OCI-LY1 (cell line): ENCODE measurements at regions not wholly inside any gene's neighbourhood (a gene's known extent, or its start where the extent isn't known, plus 50 kb on each side); places are given as distances from the start of the nearest gene placed in this dataset.

Experiments
- H2AFZ ChIP-seq: fragments of 200-600 bp; sonication (generic), shearing (Covaris generic); 2 replicates; pipeline ENCODE4 v1.6.0; 2014; ENCODE audit warnings: antibody characterized with exemption, mild to moderate bottlenecking, low read length
- H3F3A ChIP-seq: fragments of 200-600 bp; sonication (generic), shearing (Covaris generic); 2 replicates; pipeline ENCODE4 v1.6.0; 2014; ENCODE audit warnings: mild to moderate bottlenecking, antibody characterized with exemption, low read length, moderate library complexity; ENCODE audit not compliant: insufficient read depth
- H3K27ac ChIP-seq: fragments of 200-600 bp; sonication (generic); 2 replicates; pipeline ENCODE4 v1.5.1; 2014; ENCODE audit warnings: low read length, mixed run types, mild to moderate bottlenecking, low read depth; ENCODE audit not compliant: poor library complexity, severe bottlenecking
- H3K27me3 ChIP-seq: fragments of 200-600 bp; sonication (generic); 2 replicates; pipeline ENCODE4 v1.6.0; 2014; ENCODE audit warnings: antibody characterized with exemption, mild to moderate bottlenecking, low read length, moderate library complexity; ENCODE audit not compliant: insufficient read depth
- H3K36me3 ChIP-seq: fragments of 200-600 bp; sonication (generic); 2 replicates; pipeline ENCODE4 v1.6.1; 2014; ENCODE audit warnings: mild to moderate bottlenecking, antibody characterized with exemption, low read length, moderate library complexity, mixed read lengths; ENCODE audit not compliant: insufficient read depth
- H3K4me1 ChIP-seq: fragments of 200-600 bp; sonication (generic); 2 replicates; pipeline ENCODE4 v1.5.1; 2014; ENCODE audit warnings: mild to moderate bottlenecking, low read length, moderate library complexity; ENCODE audit not compliant: insufficient read depth, severe bottlenecking
- H3K4me2 ChIP-seq: fragments of 200-600 bp; sonication (generic), shearing (Covaris generic); 2 replicates; pipeline ENCODE4 v1.6.1; 2014; ENCODE audit warnings: low read length
- H3K4me3 ChIP-seq: fragments of 200-600 bp; sonication (generic); 2 replicates; pipeline ENCODE4 v1.5.1; 2014; ENCODE audit warnings: low read length, low read depth, mild to moderate bottlenecking, mixed read lengths; ENCODE audit not compliant: poor library complexity, severe bottlenecking
- H3K79me2 ChIP-seq: fragments of 200-600 bp; shearing (Covaris generic); 2 replicates; pipeline ENCODE4 v1.6.1; 2016; ENCODE audit warnings: mixed run types, low read length, mixed read lengths; ENCODE audit not compliant: insufficient read depth
- H3K9ac ChIP-seq: fragments of 200-600 bp; sonication (generic), shearing (Covaris generic); 2 replicates; pipeline ENCODE4 v1.6.1; 2014; ENCODE audit warnings: mild to moderate bottlenecking, low read length, mixed read lengths
- H3K9me2 ChIP-seq: fragments of 200-600 bp; sonication (generic), shearing (Covaris generic); 2 replicates; pipeline ENCODE4 v1.6.1; 2014; ENCODE audit warnings: low read depth, mild to moderate bottlenecking, low read length, mixed read lengths
- H3K9me3 ChIP-seq: fragments of 200-600 bp; shearing (Covaris generic); 2 replicates; pipeline ENCODE4 v1.6.1; 2014; ENCODE audit warnings: low read length, mixed read lengths
- H4K20me1 ChIP-seq: fragments of 200-600 bp; sonication (generic), shearing (Covaris generic); 2 replicates; pipeline ENCODE4 v1.6.0; 2016; ENCODE audit warnings: mild to moderate bottlenecking, low read length; ENCODE audit not compliant: insufficient read depth
- EZH2 ChIP-seq: fragments of 200-600 bp; sonication (generic), shearing (Covaris generic); IDR thresholded peaks from 2 replicates; pipeline ENCODE4 v1.8.0; 2017; ENCODE audit warnings: borderline replicate concordance, mixed run types, mild to moderate bottlenecking, antibody characterized with exemption, low read length, moderate library complexity, mixed read lengths
- TF ChIP-seq, protein P1 (sequence below): fragments of 200-600 bp; sonication (generic), shearing (Covaris generic); IDR thresholded peaks from 2 replicates; pipeline ENCODE4 v1.5.1; 2017; ENCODE audit warnings: mild to moderate bottlenecking, antibody characterized with exemption, low read length, moderate library complexity, mixed read lengths

DNA sequence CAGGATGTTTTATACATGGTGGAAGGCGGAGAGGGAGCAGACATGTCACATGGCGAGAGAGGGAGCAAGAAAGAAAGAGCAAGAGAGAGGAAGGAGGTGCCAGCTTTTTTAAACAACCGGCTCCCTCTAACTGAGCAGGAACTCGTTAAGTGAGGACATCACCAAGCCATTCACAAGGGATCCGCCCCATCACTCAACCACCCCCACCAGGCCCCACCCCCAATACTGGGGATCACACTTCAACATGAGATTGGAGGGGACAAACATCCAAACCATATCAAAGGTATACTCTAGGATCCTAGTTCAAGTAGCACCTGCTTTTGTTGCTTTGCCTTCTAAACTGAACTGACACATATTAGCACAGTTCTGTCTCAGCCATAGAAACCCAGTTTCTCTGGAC, 141.9 kb upstream of the KLF14 start:
- H3K27ac ChIP-seq = no peak overlapping the region
- H4K20me1 ChIP-seq = no peaks in the 10 kb centered on the region
- H3K36me3 ChIP-seq = peaks cover 62% of the 10 kb centered on the region
- TF ChIP-seq, protein P1, sequence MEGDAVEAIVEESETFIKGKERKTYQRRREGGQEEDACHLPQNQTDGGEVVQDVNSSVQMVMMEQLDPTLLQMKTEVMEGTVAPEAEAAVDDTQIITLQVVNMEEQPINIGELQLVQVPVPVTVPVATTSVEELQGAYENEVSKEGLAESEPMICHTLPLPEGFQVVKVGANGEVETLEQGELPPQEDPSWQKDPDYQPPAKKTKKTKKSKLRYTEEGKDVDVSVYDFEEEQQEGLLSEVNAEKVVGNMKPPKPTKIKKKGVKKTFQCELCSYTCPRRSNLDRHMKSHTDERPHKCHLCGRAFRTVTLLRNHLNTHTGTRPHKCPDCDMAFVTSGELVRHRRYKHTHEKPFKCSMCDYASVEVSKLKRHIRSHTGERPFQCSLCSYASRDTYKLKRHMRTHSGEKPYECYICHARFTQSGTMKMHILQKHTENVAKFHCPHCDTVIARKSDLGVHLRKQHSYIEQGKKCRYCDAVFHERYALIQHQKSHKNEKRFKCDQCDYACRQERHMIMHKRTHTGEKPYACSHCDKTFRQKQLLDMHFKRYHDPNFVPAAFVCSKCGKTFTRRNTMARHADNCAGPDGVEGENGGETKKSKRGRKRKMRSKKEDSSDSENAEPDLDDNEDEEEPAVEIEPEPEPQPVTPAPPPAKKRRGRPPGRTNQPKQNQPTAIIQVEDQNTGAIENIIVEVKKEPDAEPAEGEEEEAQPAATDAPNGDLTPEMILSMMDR = no peak
- no peak for TF ChIP-seq EZH2
- peaks cover 14% of the 10 kb centered on the region; the same call in 1 of the 2 replicates for H3F3A ChIP-seq
- H3K4me1 ChIP-seq = no peaks in the 10 kb centered on the region
- no peaks in the 10 kb centered on the region for H3K9me3 ChIP-seq
- no peak overlapping the region for H3K4me2 ChIP-seq
- H3K79me2 ChIP-seq = no peaks in the 10 kb centered on the region
- no peak overlapping the region for H3K9ac ChIP-seq
- no peaks in the 10 kb centered on the region for H3K27me3 ChIP-seq
- no peak overlapping the region for H3K4me3 ChIP-seq
- H3K9me2 ChIP-seq = no peaks in the 10 kb centered on the region
- H2AFZ ChIP-seq = no peak overlapping the region

DNA sequence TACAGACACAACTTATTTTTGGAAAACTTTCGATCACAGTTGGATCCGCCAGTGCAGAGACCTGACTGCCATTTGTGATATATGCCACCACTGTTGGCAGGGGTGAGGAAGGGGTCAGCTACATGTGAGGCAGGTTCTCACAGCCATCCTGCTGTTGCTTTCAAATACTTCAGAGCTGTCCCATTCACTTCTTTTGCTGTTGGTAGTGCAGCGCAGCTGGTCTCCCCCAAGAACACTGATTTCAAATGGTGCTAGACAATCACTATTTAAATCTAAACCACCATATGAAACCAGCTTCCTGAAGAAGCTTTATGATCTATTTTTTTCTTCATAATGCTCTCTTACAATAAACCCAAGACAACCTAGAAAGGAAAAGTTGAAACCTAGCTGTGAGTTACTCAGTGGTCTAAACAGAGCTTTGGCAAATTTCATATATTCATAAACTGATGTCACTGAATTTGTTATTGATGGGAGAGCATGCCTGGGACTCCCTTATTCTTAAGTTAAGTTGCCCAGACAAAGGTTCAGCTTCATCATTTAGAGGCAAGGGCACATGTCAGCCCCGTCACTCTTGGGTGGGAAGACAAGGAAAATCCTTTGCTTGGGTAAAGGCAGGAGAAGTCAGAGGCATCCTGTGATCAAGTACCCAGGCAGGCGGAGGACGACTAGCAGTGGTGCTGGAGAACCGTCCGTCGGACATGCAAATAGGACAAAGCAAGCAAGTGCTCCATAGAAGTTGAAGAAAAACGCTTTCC, 143.4 kb upstream of the KLF14 start:
- Histone ChIP-seq H3K9ac (no peak overlapping the region), H3K4me3 (no peak overlapping the region), H3F3A (peaks cover 14% of the 10 kb centered on the region; the same call in 1 of the 2 replicates), H2AFZ (no peak overlapping the region), H3K4me1 (no peaks in the 10 kb centered on the region), H3K9me2 (no peaks in the 10 kb centered on the region), H3K27ac (no peak overlapping the region), H4K20me1 (no peaks in the 10 kb centered on the region), H3K27me3 (no peaks in the 10 kb centered on the region), H3K79me2 (no peaks in the 10 kb centered on the region), H3K9me3 (no peaks in the 10 kb centered on the region), H3K36me3 (peaks cover 73% of the 10 kb centered on the region), H3K4me2 (no peak overlapping the region)
- TF ChIP-seq, protein P1 = no peak
- no peak for TF ChIP-seq EZH2

DNA sequence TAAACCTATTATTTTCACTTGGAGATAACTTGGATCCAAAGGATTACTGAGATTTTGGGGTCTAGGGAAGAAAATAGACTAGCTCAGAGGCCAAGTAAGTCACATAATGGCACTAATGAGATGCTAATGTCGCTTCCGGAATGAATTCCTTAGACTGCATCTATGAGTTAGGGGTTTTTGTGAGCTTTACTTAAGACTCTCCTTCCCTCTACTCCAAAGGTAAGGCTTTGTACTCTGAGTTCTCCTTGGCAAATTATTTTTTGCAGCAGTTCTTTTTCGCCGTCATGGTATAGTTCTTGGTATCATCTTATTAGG, 143.9 kb upstream of the KLF14 start:
- H3F3A ChIP-seq = peaks cover 14% of the 10 kb centered on the region; the same call in 1 of the 2 replicates
- no peak for TF ChIP-seq EZH2
- TF ChIP-seq, protein P1 = no peak
- no peak overlapping the region for H2AFZ ChIP-seq
- H3K9me2 ChIP-seq = no peaks in the 10 kb centered on the region
- peaks cover 73% of the 10 kb centered on the region for H3K36me3 ChIP-seq
- no peak overlapping the region for H3K27ac ChIP-seq
- no peak overlapping the region for H3K4me3 ChIP-seq
- H3K9me3 ChIP-seq = no peaks in the 10 kb centered on the region
- H3K9ac ChIP-seq = no peak overlapping the region
- no peaks in the 10 kb centered on the region for H3K79me2 ChIP-seq
- H3K4me1 ChIP-seq = no peaks in the 10 kb centered on the region
- no peaks in the 10 kb centered on the region for H3K27me3 ChIP-seq
- no peak overlapping the region for H3K4me2 ChIP-seq
- H4K20me1 ChIP-seq = no peaks in the 10 kb centered on the region
